ENCODE measurements at regions not wholly inside any gene's neighbourhood (a gene's known extent, or its start where the extent isn't known, plus 50 kb on each side); places are given as distances from the start of the nearest gene placed in this dataset.

- no peak for DNase-seq
These were observed 186.6 kb upstream of the ZFHX3 start for GRCh38 chr16:73234496-73234895.

- no peak for DNase-seq
These were observed 186.0 kb upstream of the ZFHX3 start for GRCh38 chr16:73233846-73234424.

- no peak for DNase-seq
These were observed 185.4 kb upstream of the ZFHX3 start for GRCh38 chr16:73233329-73233765.

GRCh38 chr16:73232555-73233328 is 184.8 kb upstream of the ZFHX3 start:
- DNase-seq, result peak in 2 of 3 experiments; percentile 21 to 58

- no peak for DNase-seq
These were observed 184.1 kb upstream of the ZFHX3 start for GRCh38 chr16:73231944-73232554.

GRCh38 chr16:73231379-73231778 is 183.5 kb upstream of the ZFHX3 start:
- no peak for DNase-seq

GRCh38 chr16:73230651-73231050 is 182.7 kb upstream of the ZFHX3 start:
- no peak for DNase-seq

- DNase-seq, result no peak
These were observed 180.7 kb upstream of the ZFHX3 start for GRCh38 chr16:73228649-73229048.

GRCh38 chr16:73226675-73227074 is 178.7 kb upstream of the ZFHX3 start:
- DNase-seq, result no peak

- no peak for DNase-seq
These were observed 178.1 kb upstream of the ZFHX3 start for GRCh38 chr16:73225983-73226382.

GRCh38 chr16:73220836-73221235 is 172.9 kb upstream of the ZFHX3 start:
- no peak for DNase-seq

- DNase-seq, result no peak
These were observed 171.2 kb upstream of the ZFHX3 start for GRCh38 chr16:73219176-73219575.

- DNase-seq, result peak in 1 of 3 experiments; percentile 6
These were observed 169.7 kb upstream of the ZFHX3 start for GRCh38 chr16:73217654-73218053.

- no peak for DNase-seq
These were observed 169.0 kb upstream of the ZFHX3 start for GRCh38 chr16:73216932-73217331.

- no peak for DNase-seq
These were observed 167.9 kb upstream of the ZFHX3 start for GRCh38 chr16:73215678-73216377.

GRCh38 chr16:73214825-73215677 is 167.1 kb upstream of the ZFHX3 start:
- no peak for DNase-seq

GRCh38 chr16:73213732-73214455 is 166.0 kb upstream of the ZFHX3 start:
- DNase-seq, result peak in 2 of 3 experiments; percentile 21 to 54

GRCh38 chr16:73212431-73212830 is 164.5 kb upstream of the ZFHX3 start:
- no peak for DNase-seq

- no peak for DNase-seq
These were observed 162.8 kb upstream of the ZFHX3 start for GRCh38 chr16:73210686-73211085.

GRCh38 chr16:73210084-73210483 is 162.2 kb upstream of the ZFHX3 start:
- DNase-seq, result no peak

- no peak for DNase-seq
These were observed 161.3 kb upstream of the ZFHX3 start for GRCh38 chr16:73209190-73209589.

Measured in NCI-H1417 (cell line).